Stomach (tissue), 4 donors: ENCODE measurements at regions not wholly inside any gene's neighbourhood (a gene's known extent, or its start where the extent isn't known, plus 50 kb on each side); places are given as distances from the start of the nearest gene placed in this dataset.

Experiments
- EP300 ChIP-seq: sonication (generic); formaldehyde crosslinking; IDR thresholded peaks from one replicate; pipeline ENCODE4 v1.6.1; 2017; ENCODE audit warnings: antibody characterized with exemption
- POLR2A ChIP-seq, 4 donors: fragments of 450-650 bp; IDR thresholded peaks; one replicate each; pipeline ENCODE4 v1.6.1; 2016; ENCODE audit warnings: antibody characterized with exemption in 4 of 4, control low read depth in 2 of 4, mild to moderate bottlenecking in 1 of 4, moderate library complexity in 1 of 4
- POLR2AphosphoS5 ChIP-seq, 3 donors: sonication (generic); formaldehyde crosslinking; IDR thresholded peaks; one replicate each; pipeline ENCODE4 v1.6.1; 2016; ENCODE audit warnings: antibody characterized with exemption in 3 of 3
- TF ChIP-seq, protein P1 (sequence below), 7 experiments: fragments of 450-650 bp in 4 of 7; fragments of 200-600 bp in 3 of 7; sonication (generic) in 3 of 7; IDR thresholded peaks; one replicate each; pipeline ENCODE4 v1.5.1; 2016 to 2019; ENCODE audit warnings: antibody characterized with exemption in 7 of 7, control low read depth in 2 of 7, mild to moderate bottlenecking in 1 of 7

- TF ChIP-seq, protein P1, sequence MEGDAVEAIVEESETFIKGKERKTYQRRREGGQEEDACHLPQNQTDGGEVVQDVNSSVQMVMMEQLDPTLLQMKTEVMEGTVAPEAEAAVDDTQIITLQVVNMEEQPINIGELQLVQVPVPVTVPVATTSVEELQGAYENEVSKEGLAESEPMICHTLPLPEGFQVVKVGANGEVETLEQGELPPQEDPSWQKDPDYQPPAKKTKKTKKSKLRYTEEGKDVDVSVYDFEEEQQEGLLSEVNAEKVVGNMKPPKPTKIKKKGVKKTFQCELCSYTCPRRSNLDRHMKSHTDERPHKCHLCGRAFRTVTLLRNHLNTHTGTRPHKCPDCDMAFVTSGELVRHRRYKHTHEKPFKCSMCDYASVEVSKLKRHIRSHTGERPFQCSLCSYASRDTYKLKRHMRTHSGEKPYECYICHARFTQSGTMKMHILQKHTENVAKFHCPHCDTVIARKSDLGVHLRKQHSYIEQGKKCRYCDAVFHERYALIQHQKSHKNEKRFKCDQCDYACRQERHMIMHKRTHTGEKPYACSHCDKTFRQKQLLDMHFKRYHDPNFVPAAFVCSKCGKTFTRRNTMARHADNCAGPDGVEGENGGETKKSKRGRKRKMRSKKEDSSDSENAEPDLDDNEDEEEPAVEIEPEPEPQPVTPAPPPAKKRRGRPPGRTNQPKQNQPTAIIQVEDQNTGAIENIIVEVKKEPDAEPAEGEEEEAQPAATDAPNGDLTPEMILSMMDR (IDR thresholded peaks at IDR 0.05) = no peak
- TF ChIP-seq POLR2AphosphoS5 (IDR thresholded peaks at IDR 0.05) (no peak), POLR2A (IDR thresholded peaks at IDR 0.05) (no peak), EP300 (no peak)
These were observed 59.5 kb downstream of the SCN11A start for GRCh38 chr3:38992117-38992760.
